ENCODE measurements at regions not wholly inside any gene's neighbourhood (a gene's known extent, or its start where the extent isn't known, plus 50 kb on each side); places are given as distances from the start of the nearest gene placed in this dataset.
"Not testable (repeated sequence)": the region's sequence is repeated elsewhere in the genome, so short reads cannot be mapped to it uniquely, and the experiment has no call there.

GRCh38 chr2:239548965-239549595 is 148.3 kb upstream of the HDAC4 start:
- Histone ChIP-seq H3K4me1 (ENCODE audit: control insufficient read depth, insufficient read depth, low read length) (no peaks in the 10 kb centered on the region), H3K9me3 (ENCODE audit: control insufficient read depth, low read length) (no peaks in the 10 kb centered on the region), H3K9ac (ENCODE audit: low read length) (no peak overlapping the region), H3K27me3 (ENCODE audit: control insufficient read depth, insufficient read depth, low read length) (peaks cover 49% of the 10 kb centered on the region), H3K36me3 (ENCODE audit: control insufficient read depth, insufficient read depth, low read length) (no peaks in the 10 kb centered on the region), H3K4me3 (ENCODE audit: low read length) (no peak overlapping the region)

GRCh38 chr2:239548451-239548871 is 147.6 kb upstream of the HDAC4 start:
- H3K36me3 ChIP-seq (ENCODE audit: control insufficient read depth, insufficient read depth, low read length) = no peaks in the 10 kb centered on the region
- H3K9me3 ChIP-seq (ENCODE audit: control insufficient read depth, low read length) = no peaks in the 10 kb centered on the region
- no peaks in the 10 kb centered on the region for H3K4me1 ChIP-seq (ENCODE audit: control insufficient read depth, insufficient read depth, low read length)
- H3K27me3 ChIP-seq (ENCODE audit: control insufficient read depth, insufficient read depth, low read length) = peaks cover 49% of the 10 kb centered on the region
- no peak overlapping the region for H3K9ac ChIP-seq (ENCODE audit: low read length)
- no peak overlapping the region for H3K4me3 ChIP-seq (ENCODE audit: low read length)

- not testable (repeated sequence) for H3K4me1 ChIP-seq (ENCODE audit: control insufficient read depth, insufficient read depth, low read length); H3K4me3 ChIP-seq (ENCODE audit: low read length); H3K36me3 ChIP-seq (ENCODE audit: control insufficient read depth, insufficient read depth, low read length); H3K9me3 ChIP-seq (ENCODE audit: control insufficient read depth, low read length); H3K9ac ChIP-seq (ENCODE audit: low read length)
- peaks cover 44% of the 10 kb centered on the region for H3K27me3 ChIP-seq (ENCODE audit: control insufficient read depth, insufficient read depth, low read length)
Measured at GRCh38 chr2:239547140-239547539, 146.3 kb upstream of the HDAC4 start.

- Histone ChIP-seq H3K9ac (ENCODE audit: low read length) (no peak overlapping the region), H3K4me3 (ENCODE audit: low read length) (no peak overlapping the region), H3K4me1 (ENCODE audit: control insufficient read depth, insufficient read depth, low read length) (no peaks in the 10 kb centered on the region), H3K27me3 (ENCODE audit: control insufficient read depth, insufficient read depth, low read length) (peaks cover 41% of the 10 kb centered on the region), H3K36me3 (ENCODE audit: control insufficient read depth, insufficient read depth, low read length) (no peaks in the 10 kb centered on the region), H3K9me3 (ENCODE audit: control insufficient read depth, low read length) (no peaks in the 10 kb centered on the region)
Measured at GRCh38 chr2:239546541-239546940, 145.7 kb upstream of the HDAC4 start.

- no peak overlapping the region for H3K4me3 ChIP-seq (ENCODE audit: low read length)
- no peaks in the 10 kb centered on the region for H3K9me3 ChIP-seq (ENCODE audit: control insufficient read depth, low read length)
- peaks cover 34% of the 10 kb centered on the region for H3K27me3 ChIP-seq (ENCODE audit: control insufficient read depth, insufficient read depth, low read length)
- no peak overlapping the region for H3K9ac ChIP-seq (ENCODE audit: low read length)
- H3K4me1 ChIP-seq (ENCODE audit: control insufficient read depth, insufficient read depth, low read length) = no peaks in the 10 kb centered on the region
- no peaks in the 10 kb centered on the region for H3K36me3 ChIP-seq (ENCODE audit: control insufficient read depth, insufficient read depth, low read length)
Measured at GRCh38 chr2:239545741-239546392, 145.0 kb upstream of the HDAC4 start.

GRCh38 chr2:239544918-239545465 is 144.2 kb upstream of the HDAC4 start:
- Histone ChIP-seq H3K27me3 (ENCODE audit: control insufficient read depth, insufficient read depth, low read length) (peaks cover 35% of the 10 kb centered on the region), H3K9me3 (ENCODE audit: control insufficient read depth, low read length) (no peaks in the 10 kb centered on the region), H3K36me3 (ENCODE audit: control insufficient read depth, insufficient read depth, low read length) (no peaks in the 10 kb centered on the region), H3K4me3 (ENCODE audit: low read length) (no peak overlapping the region), H3K9ac (ENCODE audit: low read length) (no peak overlapping the region), H3K4me1 (ENCODE audit: control insufficient read depth, insufficient read depth, low read length) (no peaks in the 10 kb centered on the region)

- H3K27me3 ChIP-seq (ENCODE audit: control insufficient read depth, insufficient read depth, low read length) = peaks cover 34% of the 10 kb centered on the region
- no peak overlapping the region for H3K9ac ChIP-seq (ENCODE audit: low read length)
- H3K4me1 ChIP-seq (ENCODE audit: control insufficient read depth, insufficient read depth, low read length) = no peaks in the 10 kb centered on the region
- no peaks in the 10 kb centered on the region for H3K9me3 ChIP-seq (ENCODE audit: control insufficient read depth, low read length)
- no peak overlapping the region for H3K4me3 ChIP-seq (ENCODE audit: low read length)
- no peaks in the 10 kb centered on the region for H3K36me3 ChIP-seq (ENCODE audit: control insufficient read depth, insufficient read depth, low read length)
Measured at GRCh38 chr2:239544143-239544917, 143.5 kb upstream of the HDAC4 start.

GRCh38 chr2:239543702-239544101 is 142.9 kb upstream of the HDAC4 start:
- no peaks in the 10 kb centered on the region for H3K9me3 ChIP-seq (ENCODE audit: control insufficient read depth, low read length)
- peaks cover 28% of the 10 kb centered on the region for H3K27me3 ChIP-seq (ENCODE audit: control insufficient read depth, insufficient read depth, low read length)
- H3K4me1 ChIP-seq (ENCODE audit: control insufficient read depth, insufficient read depth, low read length) = no peaks in the 10 kb centered on the region
- H3K9ac ChIP-seq (ENCODE audit: low read length) = no peak overlapping the region
- H3K36me3 ChIP-seq (ENCODE audit: control insufficient read depth, insufficient read depth, low read length) = no peaks in the 10 kb centered on the region
- no peak overlapping the region for H3K4me3 ChIP-seq (ENCODE audit: low read length)

GRCh38 chr2:239540174-239540573 is 139.4 kb upstream of the HDAC4 start:
- Histone ChIP-seq H3K36me3 (ENCODE audit: control insufficient read depth, insufficient read depth, low read length) (no peaks in the 10 kb centered on the region), H3K27me3 (ENCODE audit: control insufficient read depth, insufficient read depth, low read length) (peaks cover 6% of the 10 kb centered on the region), H3K4me3 (ENCODE audit: low read length) (no peak overlapping the region), H3K9ac (ENCODE audit: low read length) (no peak overlapping the region), H3K9me3 (ENCODE audit: control insufficient read depth, low read length) (no peaks in the 10 kb centered on the region), H3K4me1 (ENCODE audit: control insufficient read depth, insufficient read depth, low read length) (no peaks in the 10 kb centered on the region)

- Histone ChIP-seq H3K9me3 (ENCODE audit: control insufficient read depth, low read length) (no peaks in the 10 kb centered on the region), H3K27me3 (ENCODE audit: control insufficient read depth, insufficient read depth, low read length) (peaks cover 5% of the 10 kb centered on the region), H3K4me1 (ENCODE audit: control insufficient read depth, insufficient read depth, low read length) (no peaks in the 10 kb centered on the region), H3K9ac (ENCODE audit: low read length) (no peak overlapping the region), H3K36me3 (ENCODE audit: control insufficient read depth, insufficient read depth, low read length) (no peaks in the 10 kb centered on the region), H3K4me3 (ENCODE audit: low read length) (no peak overlapping the region)
Measured at GRCh38 chr2:239539776-239540100, 138.9 kb upstream of the HDAC4 start.

GRCh38 chr2:239539083-239539775 is 138.4 kb upstream of the HDAC4 start:
- H3K36me3 ChIP-seq (ENCODE audit: control insufficient read depth, insufficient read depth, low read length) = no peaks in the 10 kb centered on the region
- H3K9me3 ChIP-seq (ENCODE audit: control insufficient read depth, low read length) = no peaks in the 10 kb centered on the region
- H3K4me3 ChIP-seq (ENCODE audit: low read length) = no peak overlapping the region
- peaks cover 5% of the 10 kb centered on the region for H3K27me3 ChIP-seq (ENCODE audit: control insufficient read depth, insufficient read depth, low read length)
- H3K4me1 ChIP-seq (ENCODE audit: control insufficient read depth, insufficient read depth, low read length) = no peaks in the 10 kb centered on the region
- H3K9ac ChIP-seq (ENCODE audit: low read length) = no peak overlapping the region
